Endothelial cell of umbilical vein (primary cell): ENCODE measurements at regions not wholly inside any gene's neighbourhood (a gene's known extent, or its start where the extent isn't known, plus 50 kb on each side); places are given as distances from the start of the nearest gene placed in this dataset.

Experiments used
- BruUV-seq: library from RNA; stranded (reverse); fragments of 400-500 nt; replicated peaks from 2 replicates; lab custom pipeline; 2021; lab: Mats Ljungman, UMichigan
- CTCF ChIA-PET: fragments of 300-600, 350-600 bp; sonication (Branson Sonifier 250); formaldehyde crosslinking; loops from one replicate; lab custom pipeline; 2021; ENCODE audit warnings: antibody characterized with exemption, inconsistent platforms; lab: Charles Lee
- POLR2A ChIA-PET: fragments of 300-600, 350-600 bp; sonication (Branson Sonifier 250); formaldehyde crosslinking; loops from one replicate; lab custom pipeline; 2021; ENCODE audit warnings: antibody characterized with exemption, inconsistent platforms; lab: Charles Lee
- DNase-seq: peaks from one replicate; pipeline ENCODE4 v3.0.0-alpha.2; 2011; ENCODE audit warnings: low read depth, low spot score
- FAIRE-seq: peaks from 2 replicates; lab custom pipeline; 2011; peaks lifted over from hg19 to GRCh38; lab: Jason Lieb, UNC
- H2AFZ ChIP-seq: 2 replicates; pipeline ENCODE4 v1.6.0; 2012; ENCODE audit warnings: low read depth, low read length, control low read depth, inconsistent platforms
- H3K27ac ChIP-seq: 2 replicates; pipeline ENCODE4 v1.5.1; 2011; ENCODE audit warnings: low read depth, mild to moderate bottlenecking, control low read depth, low read length, moderate library complexity; ENCODE audit not compliant: insufficient read depth
- H3K27me3 ChIP-seq, 2 experiments: 2 replicates each; pipeline versions ENCODE4 v1.6.0 to v1.6.1; 2011; ENCODE audit warnings: low read length in 2 of 2, mixed read lengths in 1 of 2; ENCODE audit not compliant: control insufficient read depth in 2 of 2, insufficient read depth in 2 of 2
- H3K36me3 ChIP-seq, 2 experiments: 2 replicates in 1 of 2; 3 replicates in 1 of 2; pipeline ENCODE4 v1.5.1; 2011; ENCODE audit warnings: low read length in 2 of 2, mild to moderate bottlenecking in 1 of 2, moderate library complexity in 1 of 2; ENCODE audit not compliant: control insufficient read depth in 2 of 2, insufficient read depth in 2 of 2; ENCODE audit errors: extremely low read depth in 1 of 2
- H3K4me1 ChIP-seq: 3 replicates; pipeline ENCODE4 v1.5.1; 2011; ENCODE audit warnings: mild to moderate bottlenecking, low read length; ENCODE audit not compliant: control insufficient read depth, insufficient read depth; ENCODE audit errors: extremely low read depth
- H3K4me2 ChIP-seq: 2 replicates; pipeline ENCODE4 v1.6.1; 2011; ENCODE audit warnings: low read length, control low read depth, mixed read lengths; ENCODE audit not compliant: insufficient read depth
- H3K4me3 ChIP-seq, 3 experiments: fragments of 200-600 bp in 1 of 3; sonication (generic), shearing (Covaris generic) in 1 of 3; replicated peaks in 1 of 3; 2 replicates each; pipeline ENCODE4 v1.5.1; 2011 to 2016; ENCODE audit warnings: control low read depth in 3 of 3, low read length in 3 of 3, mild to moderate bottlenecking in 2 of 3, inconsistent platforms in 1 of 3, low read depth in 1 of 3, moderate library complexity in 1 of 3; ENCODE audit not compliant: insufficient read depth in 1 of 3
- H3K79me2 ChIP-seq: 2 replicates; pipeline ENCODE4 v1.6.0; 2012; ENCODE audit warnings: low read length, inconsistent platforms; ENCODE audit not compliant: control insufficient read depth, insufficient read depth
- H3K9ac ChIP-seq: replicated peaks from 2 replicates; pipeline ENCODE3; 2011; ENCODE audit warnings: low read length, control low read depth; ENCODE audit not compliant: insufficient read depth; ENCODE audit errors: extremely low read depth
- H3K9me1 ChIP-seq: replicated peaks from 3 replicates; pipeline ENCODE4 v1.6.0; 2011; ENCODE audit warnings: mild to moderate bottlenecking, low read length; ENCODE audit not compliant: control insufficient read depth, insufficient read depth; ENCODE audit errors: extremely low read depth
- H3K9me3 ChIP-seq: replicated peaks from 2 replicates; pipeline ENCODE4 v1.5.1; 2012; ENCODE audit warnings: low read length, inconsistent platforms; ENCODE audit not compliant: control insufficient read depth, insufficient read depth
- H4K20me1 ChIP-seq: replicated peaks from 2 replicates; pipeline ENCODE3; 2011; ENCODE audit warnings: mild to moderate bottlenecking, low read length; ENCODE audit not compliant: control insufficient read depth, insufficient read depth; ENCODE audit errors: extremely low read depth
- EZH2 ChIP-seq: IDR thresholded peaks from 2 replicates; pipeline ENCODE4 v1.6.1; 2012; ENCODE audit warnings: borderline replicate concordance, low read depth, mild to moderate bottlenecking, moderate library complexity, low read length, inconsistent platforms; ENCODE audit not compliant: severe bottlenecking
- FOS ChIP-seq: IDR thresholded peaks from 2 replicates; pipeline ENCODE4 v1.6.1; 2011; ENCODE audit warnings: mild to moderate bottlenecking, low read length, moderate library complexity, borderline replicate concordance; ENCODE audit not compliant: insufficient read depth
- JUN ChIP-seq: IDR thresholded peaks from 2 replicates; pipeline ENCODE4 v1.6.1; 2011; ENCODE audit warnings: borderline replicate concordance, low read depth; ENCODE audit not compliant: insufficient read length, insufficient read depth
- MYC ChIP-seq: IDR thresholded peaks from one replicate; pipeline ENCODE4 v1.6.1; 2011; ENCODE audit warnings: mild to moderate bottlenecking, low read depth, low read length
- POLR2A ChIP-seq: IDR thresholded peaks from 2 replicates; pipeline ENCODE4 v1.6.1; 2012; ENCODE audit warnings: low read depth, mild to moderate bottlenecking, control low read depth, low read length
- POLR2AphosphoS5 ChIP-seq: IDR thresholded peaks from 2 replicates; pipeline ENCODE4 v1.6.1; 2012; ENCODE audit warnings: low read depth, mild to moderate bottlenecking, control low read depth, low read length, moderate library complexity; ENCODE audit not compliant: insufficient read depth
- dilution Hi-C: fragments of 300-500 bp; cut with MboI; formaldehyde crosslinking; loops from one replicate; pipeline ENCODE4 v1.15.0; 2019; ENCODE audit warnings: low sequenced_read_pairs; ENCODE audit not compliant: extremely low pct_ligation_motif_present
- intact Hi-C: fragments of 100-400 bp; cut with micrococcal nuclease; formaldehyde crosslinking; loops from one replicate; pipeline ENCODE4 v1.10.0; 2022

GRCh38 chr13:75023609-75024008 is 458.4 kb downstream of the TBC1D4 start:
- no peaks in the 10 kb centered on the region for H3K36me3 ChIP-seq
- POLR2A ChIA-PET = no interaction called here
- no peaks in the 10 kb centered on the region for H4K20me1 ChIP-seq
- TF ChIP-seq EZH2 (no peak), POLR2A (no peak), JUN (no peak), FOS (no peak), POLR2AphosphoS5 (no peak)
- no peak for FAIRE-seq
- no peaks in the 10 kb centered on the region for H3K9me3 ChIP-seq
- CTCF ChIA-PET = no interaction called here
- no peaks in the 10 kb centered on the region for H3K79me2 ChIP-seq
- no peak overlapping the region for H3K4me3 ChIP-seq
- DNase-seq = no peak
- H3K9me1 ChIP-seq = no peaks in the 10 kb centered on the region
- H2AFZ ChIP-seq = no peak overlapping the region
- H3K9ac ChIP-seq = no peak overlapping the region
- no peak overlapping the region for H3K4me2 ChIP-seq
- H3K27ac ChIP-seq = no peak overlapping the region
- dilution Hi-C loops (no loop called here), intact Hi-C loops (no loop called here)
- no peaks in the 10 kb centered on the region for H3K27me3 ChIP-seq
- no peaks in the 10 kb centered on the region for H3K4me1 ChIP-seq
- no TSS peak for BruUV-seq

- Histone ChIP-seq H3K79me2 (no peaks in the 10 kb centered on the region), H3K9me3 (no peaks in the 10 kb centered on the region), H3K27ac (no peak overlapping the region), H3K4me3 (no peak overlapping the region), H3K4me1 (no peaks in the 10 kb centered on the region), H2AFZ (no peak overlapping the region), H3K4me2 (no peak overlapping the region), H3K9ac (no peak overlapping the region), H3K9me1 (no peaks in the 10 kb centered on the region), H3K27me3 (no peaks in the 10 kb centered on the region), H4K20me1 (no peaks in the 10 kb centered on the region), H3K36me3 (no peaks in the 10 kb centered on the region)
- FAIRE-seq (no peak), DNase-seq (no peak)
- no TSS peak for BruUV-seq
- ChIA-PET POLR2A (no interaction called here), CTCF (interaction anchor here (1.9 kb wide), 1 partner anchor 198 kb away, joined by 5 read pairs; no protein-coding TSS in a partner anchor)
- TF ChIP-seq JUN (no peak), MYC (no peak)
- intact Hi-C loops (no loop called here), dilution Hi-C loops (no loop called here)
Observed at GRCh38 chr13:75021151-75021550, 460.8 kb downstream of the TBC1D4 start.
